ENCODE measurements at regions not wholly inside any gene's neighbourhood (a gene's known extent, or its start where the extent isn't known, plus 50 kb on each side); places are given as distances from the start of the nearest gene placed in this dataset.

DNA sequence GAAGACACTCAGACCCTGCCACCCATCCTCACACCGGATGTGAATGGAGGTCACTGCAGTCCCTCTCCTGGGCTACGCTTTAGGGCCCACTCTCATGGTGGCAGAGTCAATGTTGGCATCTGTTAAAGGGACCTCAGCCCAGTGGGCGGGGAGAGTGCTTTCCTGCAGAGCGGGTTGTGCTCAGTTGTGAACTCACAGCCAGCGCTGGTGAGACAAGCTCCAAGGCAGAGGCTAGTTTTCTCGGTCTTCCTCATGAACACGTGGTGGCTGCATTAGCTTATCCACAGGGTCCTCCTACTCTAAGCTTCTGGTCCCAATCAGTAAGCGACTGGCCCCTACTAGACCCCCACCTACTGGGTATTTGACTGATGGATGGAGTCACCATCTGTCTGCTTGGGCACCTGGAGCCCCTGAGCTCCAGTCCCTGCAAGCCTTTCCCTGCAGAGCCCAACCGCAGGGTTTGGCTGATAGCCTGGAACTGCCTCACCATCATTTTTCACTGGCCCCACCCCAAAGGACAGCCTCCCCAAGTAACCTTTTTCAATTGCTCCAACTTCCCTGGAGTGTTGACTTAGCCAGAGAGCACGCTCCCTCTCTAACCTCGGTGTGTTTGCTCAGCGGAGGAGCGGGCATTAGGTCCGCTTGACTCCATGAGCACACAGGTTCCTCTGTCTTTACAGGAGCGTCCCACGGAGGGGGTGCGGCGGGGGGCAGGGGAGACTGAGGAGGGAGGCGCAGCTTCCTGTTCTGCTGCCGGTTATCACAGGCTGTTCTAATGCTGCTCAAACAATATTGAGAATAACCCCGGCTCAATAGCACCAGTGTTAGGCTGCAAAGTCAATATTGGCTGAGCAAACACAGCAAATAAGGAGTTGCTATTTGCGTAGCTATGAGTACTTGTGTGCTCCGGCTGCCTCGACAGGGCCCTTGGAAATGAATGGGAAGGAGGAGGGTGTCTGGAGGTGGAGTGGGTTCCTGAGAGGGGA is 141.7 kb downstream of the RPLP1 start:
- TF ChIP-seq EP300 (IDR thresholded peaks at IDR 0.05; ENCODE audit: borderline replicate concordance) (0 out of 2 replicates have a peak, but pooled peaks have one; percentile 19), CEBPB (IDR thresholded peaks at IDR 0.05) (no peak), FOXM1 (IDR thresholded peaks at IDR 0.05; ENCODE audit: borderline replicate concordance, low read depth) (no peak), YY1 (IDR thresholded peaks at IDR 0.05; ENCODE audit: low read depth) (no peak), TAF1 (IDR thresholded peaks at IDR 0.05; ENCODE audit: low read depth) (no peak), RAD21 (IDR thresholded peaks at IDR 0.05; ENCODE audit: low read depth) (no peak), EGR1 (IDR thresholded peaks at IDR 0.05) (no peak), TCF12 (IDR thresholded peaks at IDR 0.05; ENCODE audit: low read depth) (0 out of 2 replicates have a peak, but pooled peaks have one; percentile 21), ZBTB7A (IDR thresholded peaks at IDR 0.05; ENCODE audit: low read depth) (no peak), CREB1 (IDR thresholded peaks at IDR 0.05; ENCODE audit: low read depth) (no peak)
- TF ChIP-seq, protein P1, sequence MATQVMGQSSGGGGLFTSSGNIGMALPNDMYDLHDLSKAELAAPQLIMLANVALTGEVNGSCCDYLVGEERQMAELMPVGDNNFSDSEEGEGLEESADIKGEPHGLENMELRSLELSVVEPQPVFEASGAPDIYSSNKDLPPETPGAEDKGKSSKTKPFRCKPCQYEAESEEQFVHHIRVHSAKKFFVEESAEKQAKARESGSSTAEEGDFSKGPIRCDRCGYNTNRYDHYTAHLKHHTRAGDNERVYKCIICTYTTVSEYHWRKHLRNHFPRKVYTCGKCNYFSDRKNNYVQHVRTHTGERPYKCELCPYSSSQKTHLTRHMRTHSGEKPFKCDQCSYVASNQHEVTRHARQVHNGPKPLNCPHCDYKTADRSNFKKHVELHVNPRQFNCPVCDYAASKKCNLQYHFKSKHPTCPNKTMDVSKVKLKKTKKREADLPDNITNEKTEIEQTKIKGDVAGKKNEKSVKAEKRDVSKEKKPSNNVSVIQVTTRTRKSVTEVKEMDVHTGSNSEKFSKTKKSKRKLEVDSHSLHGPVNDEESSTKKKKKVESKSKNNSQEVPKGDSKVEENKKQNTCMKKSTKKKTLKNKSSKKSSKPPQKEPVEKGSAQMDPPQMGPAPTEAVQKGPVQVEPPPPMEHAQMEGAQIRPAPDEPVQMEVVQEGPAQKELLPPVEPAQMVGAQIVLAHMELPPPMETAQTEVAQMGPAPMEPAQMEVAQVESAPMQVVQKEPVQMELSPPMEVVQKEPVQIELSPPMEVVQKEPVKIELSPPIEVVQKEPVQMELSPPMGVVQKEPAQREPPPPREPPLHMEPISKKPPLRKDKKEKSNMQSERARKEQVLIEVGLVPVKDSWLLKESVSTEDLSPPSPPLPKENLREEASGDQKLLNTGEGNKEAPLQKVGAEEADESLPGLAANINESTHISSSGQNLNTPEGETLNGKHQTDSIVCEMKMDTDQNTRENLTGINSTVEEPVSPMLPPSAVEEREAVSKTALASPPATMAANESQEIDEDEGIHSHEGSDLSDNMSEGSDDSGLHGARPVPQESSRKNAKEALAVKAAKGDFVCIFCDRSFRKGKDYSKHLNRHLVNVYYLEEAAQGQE (IDR thresholded peaks at IDR 0.05; ENCODE audit: low read depth) = no peak
- TF ChIP-seq, protein P2, sequence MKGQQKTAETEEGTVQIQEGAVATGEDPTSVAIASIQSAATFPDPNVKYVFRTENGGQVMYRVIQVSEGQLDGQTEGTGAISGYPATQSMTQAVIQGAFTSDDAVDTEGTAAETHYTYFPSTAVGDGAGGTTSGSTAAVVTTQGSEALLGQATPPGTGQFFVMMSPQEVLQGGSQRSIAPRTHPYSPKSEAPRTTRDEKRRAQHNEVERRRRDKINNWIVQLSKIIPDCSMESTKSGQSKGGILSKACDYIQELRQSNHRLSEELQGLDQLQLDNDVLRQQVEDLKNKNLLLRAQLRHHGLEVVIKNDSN (IDR thresholded peaks at IDR 0.05) = no peak
- TF ChIP-seq, protein P3, sequence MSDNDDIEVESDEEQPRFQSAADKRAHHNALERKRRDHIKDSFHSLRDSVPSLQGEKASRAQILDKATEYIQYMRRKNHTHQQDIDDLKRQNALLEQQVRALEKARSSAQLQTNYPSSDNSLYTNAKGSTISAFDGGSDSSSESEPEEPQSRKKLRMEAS (IDR thresholded peaks at IDR 0.05) = no peak

Measured in Ishikawa (cell line).